K562 (cell line): ENCODE measurements at regions not wholly inside any gene's neighbourhood (a gene's known extent, or its start where the extent isn't known, plus 50 kb on each side); places are given as distances from the start of the nearest gene placed in this dataset.

Experiments
- ATAC-seq: fragments of 200-7000 bp; cut with Tn5 transposase; 3 replicates; pipeline ENCODE4 v1.9.1; 2020; ENCODE audit warnings: moderate library complexity
- BruUV-seq: library from RNA; stranded (reverse); fragments of 400-500 nt; replicated peaks from 2 replicates; lab custom pipeline; 2021; lab: Mats Ljungman, UMichigan
- CTCF ChIA-PET: fragments of 300-600 bp; formaldehyde crosslinking; extraction: SDS; loops from one replicate; lab custom pipeline; 2021; ENCODE audit warnings: low intra/inter-chr PET ratio; lab: Yijun Ruan, JAX
- POLR2A ChIA-PET: fragments of 300-600, 350-650 bp; sonication (Branson Sonifier 250); formaldehyde crosslinking; extraction: SDS; loops from one replicate; lab custom pipeline; 2021; ENCODE audit warnings: antibody characterized with exemption, inconsistent platforms; lab: Yijun Ruan, JAX
- DNase-seq, 4 experiments: peaks; one replicate each; pipeline versions ENCODE4 v3.0.0 to v3.0.0-alpha.2; 2011 to 2018; ENCODE audit warnings: low spot score in 3 of 4, mixed read lengths in 3 of 4; ENCODE audit errors: extremely low read depth in 1 of 4
- FAIRE-seq: peaks from 2 replicates; lab custom pipeline; 2011; peaks lifted over from hg19 to GRCh38; lab: Jason Lieb, UNC
- H2AFZ ChIP-seq: 2 replicates; pipeline ENCODE4 v1.6.0; 2011; ENCODE audit warnings: low read depth, low read length, control low read depth, inconsistent platforms
- H3K27ac ChIP-seq: fragments of 200-600 bp; 3 replicates; pipeline ENCODE4 v1.8.0; 2011; ENCODE audit warnings: low read depth, mild to moderate bottlenecking, control low read depth, inconsistent platforms, low read length, moderate library complexity, mixed read lengths; ENCODE audit errors: extremely low read depth
- H3K27me3 ChIP-seq, 2 experiments: fragments of 300-600 bp in 1 of 2; 2 replicates in 1 of 2; 3 replicates in 1 of 2; pipeline versions ENCODE4 v1.6.0 to v1.8.0; 2011; ENCODE audit warnings: inconsistent platforms in 2 of 2, low read length in 2 of 2, mild to moderate bottlenecking in 1 of 2, mixed read lengths in 1 of 2, moderate library complexity in 1 of 2; ENCODE audit not compliant: control insufficient read depth in 2 of 2, insufficient read depth in 2 of 2
- H3K36me3 ChIP-seq: fragments of 300-600 bp; 3 replicates; pipeline ENCODE4 v1.8.0; 2011; ENCODE audit warnings: mild to moderate bottlenecking, low read length, inconsistent platforms; ENCODE audit not compliant: control insufficient read depth, insufficient read depth
- H3K4me1 ChIP-seq, 2 experiments: fragments of 200-600 bp in 1 of 2; replicated peaks in 1 of 2; 2 replicates in 1 of 2; 3 replicates in 1 of 2; pipeline versions ENCODE4 v1.5.1 to v1.8.0; 2011; ENCODE audit warnings: inconsistent platforms in 2 of 2, low read length in 2 of 2, mild to moderate bottlenecking in 1 of 2, mixed read lengths in 1 of 2, moderate library complexity in 1 of 2; ENCODE audit not compliant: control insufficient read depth in 2 of 2, insufficient read depth in 2 of 2
- H3K4me2 ChIP-seq: 2 replicates; pipeline ENCODE4 v1.6.1; 2011; ENCODE audit warnings: low read length, control low read depth, inconsistent platforms, mixed read lengths; ENCODE audit not compliant: insufficient read depth
- H3K4me3 ChIP-seq: fragments of 200-600 bp; sonication (generic), shearing (Covaris generic); 2 replicates; pipeline ENCODE4 v1.5.1; 2016; ENCODE audit warnings: control low read depth, inconsistent platforms
- H3K79me2 ChIP-seq: fragments of 200-600 bp; 3 replicates; pipeline ENCODE4 v1.8.0; 2011; ENCODE audit warnings: low read length, inconsistent platforms; ENCODE audit not compliant: control insufficient read depth, insufficient read depth
- H3K9ac ChIP-seq, 2 experiments: 2 replicates each; pipeline versions ENCODE4 v1.6.0 to v1.6.1; 2011; ENCODE audit warnings: low read depth in 2 of 2, low read length in 2 of 2, control low read depth in 1 of 2, inconsistent platforms in 1 of 2, mild to moderate bottlenecking in 1 of 2, mixed read lengths in 1 of 2; ENCODE audit not compliant: insufficient read depth in 1 of 2
- H3K9me1 ChIP-seq: one replicate; pipeline ENCODE4 v1.6.0; 2011; ENCODE audit warnings: inconsistent platforms, mild to moderate bottlenecking, low read length, moderate library complexity; ENCODE audit not compliant: control insufficient read depth, insufficient read depth
- H3K9me3 ChIP-seq: replicated peaks from 2 replicates; pipeline ENCODE4 v1.5.1; 2011; ENCODE audit warnings: low read depth, low read length, inconsistent platforms; ENCODE audit not compliant: control insufficient read depth, insufficient read depth
- H4K20me1 ChIP-seq: replicated peaks from 2 replicates; pipeline ENCODE4 v1.6.1; 2011; ENCODE audit warnings: low read length, inconsistent platforms, mixed read lengths; ENCODE audit not compliant: control insufficient read depth, insufficient read depth
- ATF7 ChIP-seq: fragments of 450-650 bp; IDR thresholded peaks from 2 replicates; pipeline ENCODE4 v1.7.1; 2014; ENCODE audit warnings: mild to moderate bottlenecking, moderate library complexity
- BACH1 ChIP-seq: fragments of 200-800 bp; sonication (Bioruptor generic); IDR thresholded peaks from 2 replicates; pipeline ENCODE4 v1.6.1; 2016; ENCODE audit warnings: missing genetic modification characterization, missing compliant biosample characterization
- CBFB ChIP-seq: sonication (generic); formaldehyde crosslinking; IDR thresholded peaks from 2 replicates; pipeline ENCODE4 v1.4.0; 2020; ENCODE audit warnings: mild to moderate bottlenecking, missing genetic modification reagents
- CBX5 ChIP-seq: IDR thresholded peaks from 2 replicates; pipeline ENCODE4 v1.6.1; 2014; ENCODE audit warnings: low read depth, borderline replicate concordance
- DDX20 ChIP-seq: fragments of 450-650 bp; IDR thresholded peaks from 2 replicates; pipeline ENCODE4 v1.6.1; 2016; ENCODE audit warnings: missing genetic modification characterization, low read depth, mild to moderate bottlenecking, missing compliant biosample characterization, moderate library complexity
- GATA2 ChIP-seq: sonication (generic); formaldehyde crosslinking; IDR thresholded peaks from 2 replicates; pipeline ENCODE4 v1.4.0; 2020; ENCODE audit warnings: mild to moderate bottlenecking, missing genetic modification reagents
- HDAC1 ChIP-seq, 2 experiments: fragments of 450-650 bp; IDR thresholded peaks; 2 replicates each; pipeline ENCODE4 v1.6.1; 2016 to 2017; ENCODE audit warnings: inconsistent platforms in 1 of 2, mild to moderate bottlenecking in 1 of 2, moderate library complexity in 1 of 2
- KAT2B ChIP-seq: IDR thresholded peaks from one replicate; pipeline ENCODE4 v1.6.1; 2012; ENCODE audit warnings: low read depth, mild to moderate bottlenecking, control low read depth, inconsistent platforms, low read length, moderate library complexity
- MTA3 ChIP-seq: fragments of 450-650 bp; formaldehyde crosslinking; IDR thresholded peaks from 2 replicates; pipeline ENCODE4 v1.6.1; 2017; ENCODE audit warnings: mild to moderate bottlenecking, borderline replicate concordance
- NFATC3 ChIP-seq: fragments of 450-650 bp; IDR thresholded peaks from 2 replicates; pipeline ENCODE4 v1.6.1; 2017; ENCODE audit warnings: mild to moderate bottlenecking
- PCBP1 ChIP-seq: fragments of 200-400 bp; formaldehyde crosslinking; IDR thresholded peaks from 2 replicates; pipeline ENCODE4 v1.6.1; 2018; ENCODE audit warnings: mild to moderate bottlenecking, low read depth, low read length; ENCODE audit not compliant: poor library complexity, severe bottlenecking
- POU5F1 ChIP-seq: fragments of 150-350 bp; IDR thresholded peaks from 2 replicates; pipeline ENCODE4 v1.6.1; 2014; ENCODE audit warnings: borderline replicate concordance, low read length, low read depth, mild to moderate bottlenecking; ENCODE audit not compliant: partially characterized antibody
- RUNX1 ChIP-seq: sonication (generic); IDR thresholded peaks from 2 replicates; pipeline ENCODE4 v1.6.1; 2016; ENCODE audit warnings: antibody characterized with exemption, low read depth
- SIRT6 ChIP-seq: IDR thresholded peaks from one replicate; pipeline ENCODE4 v1.6.1; 2012; ENCODE audit warnings: low read depth, mild to moderate bottlenecking, control low read depth, inconsistent platforms, low read length, moderate library complexity
- SMARCA5 ChIP-seq: fragments of 450-650 bp; IDR thresholded peaks from 2 replicates; pipeline ENCODE4 v1.6.1; 2016
- SRSF3 ChIP-seq: fragments of 200-400 bp; formaldehyde crosslinking; IDR thresholded peaks from 2 replicates; pipeline ENCODE4 v1.6.1; 2016; ENCODE audit warnings: mild to moderate bottlenecking, low read length, moderate library complexity; ENCODE audit not compliant: insufficient read depth
- ZBTB1 ChIP-seq: sonication (generic); formaldehyde crosslinking; IDR thresholded peaks from 2 replicates; pipeline ENCODE4 v1.8.1; 2023; ENCODE audit warnings: missing genetic modification reagents, low read depth, mild to moderate bottlenecking, borderline replicate concordance
- ZNF140 ChIP-seq: fragments of 250-450 bp; sonication (Bioruptor Pico); IDR thresholded peaks from 2 replicates; pipeline ENCODE4 v1.8.0; 2021; ENCODE audit warnings: moderate library complexity, mild to moderate bottlenecking, inconsistent platforms
- WGBS: fragments of 100-300 bp; shearing (Covaris generic); methylation state at CpG from one replicate; pipeline ENCODE4 v1.1.6; 2016; ENCODE audit warnings: low coverage, mixed read lengths; ENCODE audit not compliant: insufficient coverage; ENCODE audit errors: missing lambda C conversion rate; 5-methylcytosine and 5-hydroxymethylcytosine counted together
- in situ Hi-C: fragments of 300-500 bp; cut with MboI; formaldehyde crosslinking; loops from 4 replicates; pipeline ENCODE4 v1.15.0; 2018; ENCODE audit warnings: inconsistent platforms, mixed read lengths
- intact Hi-C: fragments of 100-400 bp; cut with micrococcal nuclease; formaldehyde crosslinking; loops from 2 replicates; pipeline ENCODE4 v1.14.2; 2022
- TF ChIP-seq, protein P1 (sequence below), 3 experiments: fragments of 200-800 bp in 1 of 3; fragments of 250-450 bp in 1 of 3; fragments of 450-650 bp in 1 of 3; sonication (Bioruptor Pico) in 1 of 3; sonication (Bioruptor generic) in 1 of 3; formaldehyde crosslinking in 1 of 3; IDR thresholded peaks; 2 replicates each; pipeline versions ENCODE4 v1.6.1 to v1.8.0; 2016 to 2022; ENCODE audit warnings: mild to moderate bottlenecking in 2 of 3, missing genetic modification characterization in 2 of 3, missing compliant biosample characterization in 1 of 3, moderate library complexity in 1 of 3
- TF ChIP-seq, protein P2 (sequence below): fragments of 250-450 bp; sonication (Bioruptor Pico); IDR thresholded peaks from 2 replicates; pipeline ENCODE4 v1.4.0; 2020; ENCODE audit warnings: borderline replicate concordance

DNA sequence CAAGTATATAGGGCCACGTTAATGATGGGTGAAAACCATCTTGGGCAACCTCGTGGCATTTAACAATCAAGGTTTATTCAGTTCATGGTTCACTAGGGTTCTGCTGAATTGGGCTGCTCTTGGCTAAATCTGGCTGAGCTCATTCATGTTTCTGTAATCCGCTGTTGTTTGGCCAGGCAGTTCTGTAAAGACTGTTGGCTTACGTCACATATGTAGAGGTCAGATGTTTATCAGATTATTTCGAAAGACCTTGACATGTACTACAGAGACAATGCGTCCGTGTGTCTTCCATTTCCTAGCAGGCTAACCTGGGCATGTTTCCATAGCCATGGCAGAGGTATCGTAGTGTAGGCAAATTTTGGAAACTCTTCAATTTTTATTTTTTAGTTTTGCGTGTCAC, 190.0 kb upstream of the ZWINT start:
- no peaks in the 10 kb centered on the region for H4K20me1 ChIP-seq
- no peak overlapping the region for H3K9ac ChIP-seq
- TF ChIP-seq CBX5: no peak
- no peak for TF ChIP-seq DDX20 (tag)
- TF ChIP-seq HDAC1 (IDR thresholded peaks at IDR 0.05): no peak
- no peak for TF ChIP-seq SIRT6
- TF ChIP-seq NFATC3: no peak
- no peak for TF ChIP-seq SRSF3
- TF ChIP-seq, protein P1, sequence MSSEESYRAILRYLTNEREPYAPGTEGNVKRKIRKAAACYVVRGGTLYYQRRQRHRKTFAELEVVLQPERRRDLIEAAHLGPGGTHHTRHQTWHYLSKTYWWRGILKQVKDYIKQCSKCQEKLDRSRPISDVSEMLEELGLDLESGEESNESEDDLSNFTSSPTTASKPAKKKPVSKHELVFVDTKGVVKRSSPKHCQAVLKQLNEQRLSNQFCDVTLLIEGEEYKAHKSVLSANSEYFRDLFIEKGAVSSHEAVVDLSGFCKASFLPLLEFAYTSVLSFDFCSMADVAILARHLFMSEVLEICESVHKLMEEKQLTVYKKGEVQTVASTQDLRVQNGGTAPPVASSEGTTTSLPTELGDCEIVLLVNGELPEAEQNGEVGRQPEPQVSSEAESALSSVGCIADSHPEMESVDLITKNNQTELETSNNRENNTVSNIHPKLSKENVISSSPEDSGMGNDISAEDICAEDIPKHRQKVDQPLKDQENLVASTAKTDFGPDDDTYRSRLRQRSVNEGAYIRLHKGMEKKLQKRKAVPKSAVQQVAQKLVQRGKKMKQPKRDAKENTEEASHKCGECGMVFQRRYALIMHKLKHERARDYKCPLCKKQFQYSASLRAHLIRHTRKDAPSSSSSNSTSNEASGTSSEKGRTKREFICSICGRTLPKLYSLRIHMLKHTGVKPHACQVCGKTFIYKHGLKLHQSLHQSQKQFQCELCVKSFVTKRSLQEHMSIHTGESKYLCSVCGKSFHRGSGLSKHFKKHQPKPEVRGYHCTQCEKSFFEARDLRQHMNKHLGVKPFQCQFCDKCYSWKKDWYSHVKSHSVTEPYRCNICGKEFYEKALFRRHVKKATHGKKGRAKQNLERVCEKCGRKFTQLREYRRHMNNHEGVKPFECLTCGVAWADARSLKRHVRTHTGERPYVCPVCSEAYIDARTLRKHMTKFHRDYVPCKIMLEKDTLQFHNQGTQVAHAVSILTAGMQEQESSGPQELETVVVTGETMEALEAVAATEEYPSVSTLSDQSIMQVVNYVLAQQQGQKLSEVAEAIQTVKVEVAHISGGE (CRISPR knock-in tag; IDR thresholded peaks at IDR 0.05): no peak
- TF ChIP-seq CBFB: no peak
- TF ChIP-seq KAT2B: no peak
- TF ChIP-seq GATA2: no peak
- TF ChIP-seq ATF7: no peak
- no peak for TF ChIP-seq MTA3
- TF ChIP-seq POU5F1: no peak
- no peak for TF ChIP-seq ZNF140 (CRISPR knock-in tag)
- no peak for TF ChIP-seq PCBP1
- TF ChIP-seq BACH1 (tag): no peak
- no peak for TF ChIP-seq ZBTB1 (CRISPR knock-in tag)
- TF ChIP-seq RUNX1: no peak
- TF ChIP-seq, protein P2, sequence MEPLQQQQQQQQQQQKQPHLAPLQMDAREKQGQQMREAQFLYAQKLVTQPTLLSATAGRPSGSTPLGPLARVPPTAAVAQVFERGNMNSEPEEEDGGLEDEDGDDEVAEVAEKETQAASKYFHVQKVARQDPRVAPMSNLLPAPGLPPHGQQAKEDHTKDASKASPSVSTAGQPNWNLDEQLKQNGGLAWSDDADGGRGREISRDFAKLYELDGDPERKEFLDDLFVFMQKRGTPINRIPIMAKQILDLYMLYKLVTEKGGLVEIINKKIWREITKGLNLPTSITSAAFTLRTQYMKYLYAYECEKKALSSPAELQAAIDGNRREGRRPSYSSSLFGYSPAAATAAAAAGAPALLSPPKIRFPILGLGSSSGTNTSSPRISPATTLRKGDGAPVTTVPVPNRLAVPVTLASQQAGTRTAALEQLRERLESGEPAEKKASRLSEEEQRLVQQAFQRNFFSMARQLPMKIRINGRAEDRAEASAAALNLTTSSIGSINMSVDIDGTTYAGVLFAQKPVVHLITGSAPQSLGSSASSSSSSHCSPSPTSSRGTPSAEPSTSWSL (CRISPR knock-in tag): no peak
- TF ChIP-seq SMARCA5: no peak
- H3K9me3 ChIP-seq: no peaks in the 10 kb centered on the region; the same call in 1 of the 2 replicates
- H3K79me2 ChIP-seq: no peaks in the 10 kb centered on the region
- H3K4me3 ChIP-seq: no peak overlapping the region
- no TSS peak for BruUV-seq
- intact Hi-C loops: no loop called here
- H3K27me3 ChIP-seq: no peaks in the 10 kb centered on the region
- H2AFZ ChIP-seq: no peak overlapping the region
- in situ Hi-C loops: no loop called here
- no peak overlapping the region for H3K27ac ChIP-seq
- POLR2A ChIA-PET: no interaction called here
- WGBS: 2% methylated on average over 9 of the region's 9 CpGs
- no peaks in the 10 kb centered on the region for H3K4me1 ChIP-seq
- no peaks in the 10 kb centered on the region for H3K36me3 ChIP-seq
- ATAC-seq (no peak), FAIRE-seq (no peak), DNase-seq (no peak)
- H3K4me2 ChIP-seq: no peak overlapping the region
- H3K9me1 ChIP-seq: no peaks in the 10 kb centered on the region
- CTCF ChIA-PET: no interaction called here
